Esophagus squamous epithelium (tissue), 4 donors: ENCODE measurements at regions not wholly inside any gene's neighbourhood (a gene's known extent, or its start where the extent isn't known, plus 50 kb on each side); places are given as distances from the start of the nearest gene placed in this dataset.

Experiments used
- CTCF ChIP-seq, 6 experiments: fragments of 450-650 bp in 4 of 6; fragments of 200-600 bp in 2 of 6; sonication (generic) in 2 of 6; IDR thresholded peaks; one replicate each; pipeline ENCODE4 v1.5.1; 2016 to 2019; ENCODE audit warnings: antibody characterized with exemption in 6 of 6, mild to moderate bottlenecking in 4 of 6, moderate library complexity in 4 of 6
- POLR2A ChIP-seq, 4 donors: fragments of 450-650 bp; IDR thresholded peaks; one replicate each; pipeline ENCODE4 v1.6.1; 2017; ENCODE audit warnings: antibody characterized with exemption in 4 of 4, mild to moderate bottlenecking in 4 of 4, moderate library complexity in 3 of 4

DNA sequence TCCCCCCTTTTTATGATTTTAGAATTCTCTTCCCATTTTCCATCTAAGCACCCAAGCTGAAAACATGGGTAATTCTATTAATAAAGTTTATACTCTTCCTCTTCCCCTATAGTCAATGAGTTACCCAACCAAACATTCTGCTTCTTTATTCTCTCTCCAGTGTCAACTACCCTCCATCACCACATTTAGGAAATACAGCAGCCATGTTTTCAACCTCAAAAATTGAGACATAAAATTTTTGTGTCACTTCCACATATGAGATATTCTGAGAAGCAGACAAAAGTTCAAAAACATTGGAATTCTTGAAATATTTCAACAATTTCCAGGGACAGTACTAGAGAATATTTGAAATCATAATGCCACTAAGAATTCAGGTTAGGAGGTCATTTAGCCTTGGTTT, 64.8 kb upstream of the ATP1A1 start:
- TF ChIP-seq POLR2A (IDR thresholded peaks at IDR 0.05) (no peak), CTCF (IDR thresholded peaks at IDR 0.05) (no peak)
